Neural crest cell (in vitro differentiated cells): ENCODE measurements at regions not wholly inside any gene's neighbourhood (a gene's known extent, or its start where the extent isn't known, plus 50 kb on each side); places are given as distances from the start of the nearest gene placed in this dataset.

Source experiments
- DNase-seq: peaks from one replicate; pipeline ENCODE4 v3.0.0; 2021; ENCODE audit warnings: low read depth, mixed read lengths, low spot score
- H3K27ac Mint-ChIP-seq: one replicate; pipeline ENCODE4 v1.8.0; 2021; ENCODE audit warnings: mild to moderate bottlenecking, mixed read lengths; ENCODE audit not compliant: unreplicated experiment
- H3K27me3 Mint-ChIP-seq: 2 replicates; pipeline ENCODE4 v1.8.0; 2021; ENCODE audit warnings: low read depth, mild to moderate bottlenecking, mixed read lengths
- H3K36me3 Mint-ChIP-seq: 2 replicates; pipeline ENCODE4 v1.8.0; 2021; ENCODE audit warnings: low read depth, mild to moderate bottlenecking, mixed read lengths
- H3K4me1 Mint-ChIP-seq: 2 replicates; pipeline ENCODE4 v1.8.0; 2021; ENCODE audit warnings: mixed read lengths
- H3K4me3 Mint-ChIP-seq: one replicate; pipeline ENCODE4 v1.8.0; 2021; ENCODE audit warnings: mild to moderate bottlenecking, mixed read lengths
- H3K9me3 Mint-ChIP-seq: 2 replicates; pipeline ENCODE4 v1.8.0; 2021; ENCODE audit warnings: mixed read lengths
- TF ChIP-seq, protein P1 (sequence below): fragments of 200-600 bp; sonication (generic); conservative IDR thresholded peaks from 2 replicates; pipeline ENCODE4 v1.5.0; 2021; ENCODE audit warnings: antibody characterized with exemption, mild to moderate bottlenecking

DNA sequence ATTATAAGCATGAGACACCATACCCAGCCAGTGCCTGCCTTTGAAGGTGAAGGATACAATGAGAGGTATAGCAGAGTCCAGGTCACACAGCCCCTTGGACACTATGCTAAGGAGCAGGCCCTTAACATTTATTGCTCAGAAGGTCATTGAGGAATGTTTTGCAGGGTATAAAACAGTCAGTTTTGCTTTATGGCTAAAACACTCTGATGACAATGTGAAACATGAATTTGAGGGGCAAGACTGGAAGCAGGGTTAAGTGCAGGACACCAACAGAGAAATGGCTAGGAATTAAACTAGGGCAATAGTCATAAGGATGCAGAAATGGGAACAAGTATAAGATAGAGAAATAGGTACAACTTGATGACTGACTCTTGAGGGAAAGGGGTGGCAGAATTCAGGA, 141.1 kb downstream of the METTL4 start:
- no peaks in the 10 kb centered on the region for H3K27me3 Mint-ChIP-seq
- H3K4me1 Mint-ChIP-seq, result no peaks in the 10 kb centered on the region
- no peak overlapping the region for H3K27ac Mint-ChIP-seq
- peaks cover 6% of the 10 kb centered on the region for H3K9me3 Mint-ChIP-seq
- H3K4me3 Mint-ChIP-seq, result no peak overlapping the region
- TF ChIP-seq, protein P1, sequence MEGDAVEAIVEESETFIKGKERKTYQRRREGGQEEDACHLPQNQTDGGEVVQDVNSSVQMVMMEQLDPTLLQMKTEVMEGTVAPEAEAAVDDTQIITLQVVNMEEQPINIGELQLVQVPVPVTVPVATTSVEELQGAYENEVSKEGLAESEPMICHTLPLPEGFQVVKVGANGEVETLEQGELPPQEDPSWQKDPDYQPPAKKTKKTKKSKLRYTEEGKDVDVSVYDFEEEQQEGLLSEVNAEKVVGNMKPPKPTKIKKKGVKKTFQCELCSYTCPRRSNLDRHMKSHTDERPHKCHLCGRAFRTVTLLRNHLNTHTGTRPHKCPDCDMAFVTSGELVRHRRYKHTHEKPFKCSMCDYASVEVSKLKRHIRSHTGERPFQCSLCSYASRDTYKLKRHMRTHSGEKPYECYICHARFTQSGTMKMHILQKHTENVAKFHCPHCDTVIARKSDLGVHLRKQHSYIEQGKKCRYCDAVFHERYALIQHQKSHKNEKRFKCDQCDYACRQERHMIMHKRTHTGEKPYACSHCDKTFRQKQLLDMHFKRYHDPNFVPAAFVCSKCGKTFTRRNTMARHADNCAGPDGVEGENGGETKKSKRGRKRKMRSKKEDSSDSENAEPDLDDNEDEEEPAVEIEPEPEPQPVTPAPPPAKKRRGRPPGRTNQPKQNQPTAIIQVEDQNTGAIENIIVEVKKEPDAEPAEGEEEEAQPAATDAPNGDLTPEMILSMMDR, result no peak
- DNase-seq, result no peak
- H3K36me3 Mint-ChIP-seq, result no peaks in the 10 kb centered on the region

DNA sequence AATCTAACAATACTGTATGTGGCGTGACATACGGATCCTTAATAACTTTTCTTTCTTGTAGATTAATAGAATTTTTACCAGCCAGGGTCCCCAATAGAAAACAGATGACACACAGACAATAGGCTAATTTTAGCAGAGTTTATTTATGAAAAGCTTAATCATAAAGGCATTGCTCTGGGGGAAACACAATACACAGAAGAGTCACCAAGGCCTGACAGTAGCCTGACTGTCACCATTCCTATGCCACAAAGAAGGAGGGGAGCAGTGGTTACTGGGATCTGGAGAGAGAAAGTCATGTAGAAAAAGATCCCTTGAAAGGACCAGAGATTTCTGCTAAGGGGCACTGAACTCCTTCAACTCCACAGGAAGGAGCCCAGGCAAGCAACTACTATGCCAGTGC, 139.5 kb downstream of the METTL4 start:
- H3K4me3 Mint-ChIP-seq, result no peak overlapping the region
- TF ChIP-seq, protein P1, result no peak
- no peaks in the 10 kb centered on the region for H3K4me1 Mint-ChIP-seq
- H3K27ac Mint-ChIP-seq, result no peak overlapping the region
- H3K9me3 Mint-ChIP-seq, result peaks cover 7% of the 10 kb centered on the region
- no peaks in the 10 kb centered on the region for H3K27me3 Mint-ChIP-seq
- H3K36me3 Mint-ChIP-seq, result no peaks in the 10 kb centered on the region
- no peak for DNase-seq

DNA sequence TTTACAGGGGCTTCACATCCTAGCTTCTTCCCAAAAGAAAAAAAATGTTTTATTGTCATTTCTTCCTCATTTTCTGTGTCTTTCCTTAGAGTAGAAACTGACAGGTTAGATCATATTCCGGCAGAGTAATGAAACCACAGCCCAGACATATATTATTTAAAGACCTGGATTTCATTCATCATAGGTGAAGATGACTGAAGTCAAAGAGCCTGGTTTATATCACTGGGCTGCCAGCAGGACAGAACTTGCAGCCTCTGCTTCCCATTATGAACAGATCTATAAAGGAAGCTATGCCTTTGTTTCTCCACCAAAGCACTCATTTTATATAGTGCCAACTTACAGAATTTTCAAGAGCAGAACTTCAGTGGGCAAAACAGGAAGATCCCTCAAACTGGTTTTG, 137.9 kb downstream of the METTL4 start:
- no peaks in the 10 kb centered on the region for H3K36me3 Mint-ChIP-seq
- no peak overlapping the region for H3K4me3 Mint-ChIP-seq
- H3K4me1 Mint-ChIP-seq, result no peaks in the 10 kb centered on the region
- TF ChIP-seq, protein P1, result no peak
- no peaks in the 10 kb centered on the region for H3K27me3 Mint-ChIP-seq
- peaks cover 7% of the 10 kb centered on the region for H3K9me3 Mint-ChIP-seq
- H3K27ac Mint-ChIP-seq, result no peak overlapping the region
- no peak for DNase-seq

DNA sequence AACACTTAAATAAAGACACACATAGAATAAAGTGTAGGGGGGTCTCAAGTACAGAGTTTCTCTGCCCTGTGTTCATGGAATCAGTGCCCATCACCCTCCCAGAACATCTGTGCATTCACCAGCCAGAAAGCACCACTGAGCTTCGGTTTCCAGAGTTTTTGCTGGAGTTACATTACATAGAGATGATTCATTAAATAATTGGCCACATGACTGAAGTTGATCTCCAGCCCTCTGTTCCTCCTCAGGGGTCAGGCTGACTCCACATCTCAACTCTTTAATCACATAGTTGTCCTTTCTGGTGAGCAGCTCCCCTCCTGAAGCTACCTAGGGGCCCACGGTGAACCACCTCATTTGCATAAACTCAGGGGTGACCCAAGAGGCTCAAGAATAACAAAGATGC, 129.8 kb downstream of the METTL4 start:
- no peak overlapping the region for H3K27ac Mint-ChIP-seq

DNA sequence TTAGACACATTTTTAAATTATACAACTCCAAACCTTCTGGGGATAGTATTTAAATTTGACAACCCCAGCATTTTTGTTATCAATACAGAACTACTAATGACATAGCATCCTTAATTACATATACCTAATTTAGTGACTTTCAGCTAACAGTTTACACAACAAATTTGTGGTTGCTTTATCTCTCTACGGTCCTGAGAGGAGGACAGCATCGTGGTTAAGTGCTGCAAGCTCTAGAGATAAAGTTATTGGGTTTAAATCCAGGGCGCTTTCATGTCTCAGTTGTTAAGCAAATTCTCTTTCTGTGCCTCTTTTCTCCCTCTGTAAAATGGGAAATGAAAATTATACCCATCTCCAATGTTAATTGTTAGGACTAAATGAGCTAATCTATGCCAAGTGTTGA, 129.3 kb downstream of the METTL4 start:
- Mint-ChIP-seq H3K36me3 (no peaks in the 10 kb centered on the region), H3K27me3 (no peaks in the 10 kb centered on the region), H3K27ac (no peak overlapping the region), H3K4me1 (peaks cover 11% of the 10 kb centered on the region), H3K4me3 (no peak overlapping the region), H3K9me3 (peaks cover 7% of the 10 kb centered on the region)
- TF ChIP-seq, protein P1, result no peak
- DNase-seq, result no peak

More for the DNA sequence above, 129.8 kb downstream of the METTL4 start:
- no peaks in the 10 kb centered on the region for H3K27me3 Mint-ChIP-seq
- H3K36me3 Mint-ChIP-seq, result no peaks in the 10 kb centered on the region
- no peak for DNase-seq
- H3K4me3 Mint-ChIP-seq, result no peak overlapping the region
- TF ChIP-seq, protein P1, result no peak
- H3K4me1 Mint-ChIP-seq, result peaks cover 11% of the 10 kb centered on the region
- peaks cover 7% of the 10 kb centered on the region for H3K9me3 Mint-ChIP-seq
